Thyroid gland (tissue), 4 donors: ENCODE measurements at regions not wholly inside any gene's neighbourhood (a gene's known extent, or its start where the extent isn't known, plus 50 kb on each side); places are given as distances from the start of the nearest gene placed in this dataset.
"Not testable (repeated sequence)": the region's sequence is repeated elsewhere in the genome, so short reads cannot be mapped to it uniquely, and the experiment has no call there.

ENCODE experiments used
- DNase-seq, 2 donors: peaks; one replicate each; pipeline ENCODE4 v3.0.0-alpha.2; 2019
- H3K27ac ChIP-seq, 3 donors: fragments of 200-600 bp; sonication (generic); 1 replicate in 2 of 3; 2 replicates in 1 of 3; pipeline ENCODE4 v1.5.1; 2016 to 2019; ENCODE audit warnings: mild to moderate bottlenecking in 1 of 3, moderate library complexity in 1 of 3
- H3K27me3 ChIP-seq: fragments of 200-600 bp; sonication (generic); one replicate; pipeline ENCODE4 v1.5.1; 2019
- H3K36me3 ChIP-seq, 2 donors: fragments of 200-600 bp; sonication (generic); one replicate each; pipeline ENCODE4 v1.5.1; 2016 to 2019
- H3K4me1 ChIP-seq, 2 donors: fragments of 200-600 bp; sonication (generic); one replicate each; pipeline ENCODE4 v1.5.1; 2017 to 2019
- H3K4me3 ChIP-seq, 3 donors: fragments of 200-600 bp; sonication (generic); replicated peaks in 1 of 3; 1 replicate in 2 of 3; 2 replicates in 1 of 3; pipeline ENCODE4 v1.5.1; 2016; ENCODE audit warnings: mild to moderate bottlenecking in 1 of 3
- H3K9me3 ChIP-seq: fragments of 200-600 bp; sonication (generic); one replicate; pipeline ENCODE4 v1.5.1; 2017
- CTCF ChIP-seq, 6 experiments: fragments of 200-600 bp in 3 of 6; fragments of 450-650 bp in 3 of 6; sonication (generic) in 3 of 6; IDR thresholded peaks; one replicate each; pipeline ENCODE4 v1.5.1; 2016 to 2019; ENCODE audit warnings: antibody characterized with exemption in 6 of 6, mild to moderate bottlenecking in 2 of 6, inconsistent platforms in 1 of 6, moderate library complexity in 1 of 6
- POLR2A ChIP-seq, 2 donors: fragments of 450-650 bp; IDR thresholded peaks; one replicate each; pipeline ENCODE4 v1.6.1; 2017; ENCODE audit warnings: antibody characterized with exemption in 2 of 2, mild to moderate bottlenecking in 2 of 2, moderate library complexity in 1 of 2
- WGBS, 2 donors: methylation state at CpG; one replicate each; pipeline ENCODE4 v1.1.5; 2017; 5-methylcytosine and 5-hydroxymethylcytosine counted together
- intact Hi-C: fragments of 100-400 bp; cut with DNase I; formaldehyde crosslinking; loops from one replicate; pipeline ENCODE4 v1.15.1; 2023

DNA sequence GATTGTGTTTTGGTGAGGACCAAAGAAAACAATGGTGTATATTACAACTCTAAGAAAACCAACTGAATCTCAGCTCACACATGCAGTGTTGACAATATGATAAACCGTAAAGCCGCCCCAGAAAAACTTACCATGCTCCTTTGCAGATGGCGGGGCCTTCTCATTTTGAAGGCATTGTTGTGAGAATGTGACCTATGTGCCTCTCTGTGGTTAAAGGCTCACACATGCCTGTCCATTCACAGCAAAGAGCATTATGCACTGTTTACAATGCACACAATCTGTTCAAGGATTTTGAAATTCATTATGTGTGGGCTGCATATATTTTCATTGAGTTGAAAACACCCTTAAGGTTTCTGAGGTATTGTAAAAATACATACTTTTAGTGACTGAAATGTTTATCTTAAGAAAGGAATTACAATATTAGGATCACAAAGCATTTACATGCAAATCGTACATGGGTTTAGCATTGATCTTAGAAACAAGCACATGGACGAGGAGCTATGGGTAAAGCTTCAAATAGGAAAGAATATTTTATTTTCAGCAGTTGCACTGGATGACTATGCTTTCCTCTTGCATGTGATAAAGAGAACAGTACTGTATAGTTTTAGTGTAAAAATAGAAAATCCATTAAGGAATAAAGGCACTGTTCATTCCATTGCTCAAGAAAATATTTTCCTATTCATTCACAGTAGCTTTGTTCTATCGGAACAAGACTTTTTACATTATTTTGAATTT, 334.3 kb downstream of the ARL4A start:
- intact Hi-C loops, result no loop called here
- no peak overlapping the region for H3K4me3 ChIP-seq
- no peaks in the 10 kb centered on the region for H3K27me3 ChIP-seq
- WGBS, 2 donors, result 81 to 92% methylated on average over 6 of the region's 6 CpGs
- no peak for DNase-seq
- H3K27ac ChIP-seq, result no peak overlapping the region
- TF ChIP-seq CTCF (IDR thresholded peaks at IDR 0.05), result no peak
- no peak for TF ChIP-seq POLR2A (IDR thresholded peaks at IDR 0.05)
- no peaks in the 10 kb centered on the region for H3K36me3 ChIP-seq
- no peaks in the 10 kb centered on the region for H3K9me3 ChIP-seq
- no peaks in the 10 kb centered on the region for H3K4me1 ChIP-seq

DNA sequence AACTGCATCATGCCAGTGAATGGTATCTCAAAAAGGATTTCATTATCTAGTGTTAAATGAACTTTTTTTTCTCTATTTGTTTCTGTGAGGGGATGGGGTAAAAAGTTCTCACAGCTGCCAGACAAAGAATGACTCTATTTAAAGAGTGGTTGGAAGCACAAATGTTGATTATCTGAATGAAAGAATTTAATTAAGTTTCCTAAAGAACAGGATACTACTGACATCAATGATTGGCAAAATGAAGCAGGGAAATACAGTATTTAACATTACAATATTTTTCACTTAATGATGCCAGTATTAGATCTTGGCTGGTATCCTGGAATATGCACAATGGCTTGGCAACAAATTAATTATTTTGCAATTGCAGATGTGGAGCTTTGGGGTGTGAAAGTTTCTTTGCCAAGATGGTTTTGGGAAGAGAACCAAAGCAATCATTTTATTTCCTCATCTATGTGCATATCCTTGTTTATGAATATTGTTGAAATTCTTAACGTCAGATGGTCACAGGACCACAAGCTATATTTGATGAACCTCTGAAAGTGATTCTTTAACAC, 336.8 kb downstream of the ARL4A start:
- TF ChIP-seq CTCF (IDR thresholded peaks at IDR 0.05), result no peak
- TF ChIP-seq POLR2A (IDR thresholded peaks at IDR 0.05), result no peak
- intact Hi-C loops, result no loop called here
- Histone ChIP-seq H3K9me3 (no peaks in the 10 kb centered on the region), H3K4me3 (no peak overlapping the region), H3K27ac (no peak overlapping the region), H3K4me1 (no peaks in the 10 kb centered on the region), H3K36me3 (no peaks in the 10 kb centered on the region), H3K27me3 (no peaks in the 10 kb centered on the region)
- 60 to 76% methylated on average over 1 of the region's 1 CpG for WGBS, 2 donors
- no peak for DNase-seq

- H3K4me1 ChIP-seq, DNase-seq, H3K27ac ChIP-seq, intact Hi-C loops, H3K9me3 ChIP-seq, H3K27me3 ChIP-seq, H3K36me3 ChIP-seq, H3K4me3 ChIP-seq: not testable (repeated sequence)
- 84 to 88% methylated on average over 3 of the region's 3 CpGs for WGBS, 2 donors
These were observed 337.6 kb downstream of the ARL4A start for GRCh38 chr7:13025043-13025442.

- TF ChIP-seq CTCF (IDR thresholded peaks at IDR 0.05), result no peak
- TF ChIP-seq POLR2A (IDR thresholded peaks at IDR 0.05), result no peak
- DNase-seq, result no peak
- H3K4me3 ChIP-seq, result no peak overlapping the region
- no peaks in the 10 kb centered on the region for H3K9me3 ChIP-seq
- no peaks in the 10 kb centered on the region for H3K36me3 ChIP-seq
- no peak overlapping the region for H3K27ac ChIP-seq
- WGBS, 2 donors, result 91 to 93% methylated on average over 2 of the region's 2 CpGs
- intact Hi-C loops, result no loop called here
- no peaks in the 10 kb centered on the region for H3K4me1 ChIP-seq
- no peaks in the 10 kb centered on the region for H3K27me3 ChIP-seq
These were observed 339.9 kb downstream of the ARL4A start for GRCh38 chr7:13027321-13027720.

DNA sequence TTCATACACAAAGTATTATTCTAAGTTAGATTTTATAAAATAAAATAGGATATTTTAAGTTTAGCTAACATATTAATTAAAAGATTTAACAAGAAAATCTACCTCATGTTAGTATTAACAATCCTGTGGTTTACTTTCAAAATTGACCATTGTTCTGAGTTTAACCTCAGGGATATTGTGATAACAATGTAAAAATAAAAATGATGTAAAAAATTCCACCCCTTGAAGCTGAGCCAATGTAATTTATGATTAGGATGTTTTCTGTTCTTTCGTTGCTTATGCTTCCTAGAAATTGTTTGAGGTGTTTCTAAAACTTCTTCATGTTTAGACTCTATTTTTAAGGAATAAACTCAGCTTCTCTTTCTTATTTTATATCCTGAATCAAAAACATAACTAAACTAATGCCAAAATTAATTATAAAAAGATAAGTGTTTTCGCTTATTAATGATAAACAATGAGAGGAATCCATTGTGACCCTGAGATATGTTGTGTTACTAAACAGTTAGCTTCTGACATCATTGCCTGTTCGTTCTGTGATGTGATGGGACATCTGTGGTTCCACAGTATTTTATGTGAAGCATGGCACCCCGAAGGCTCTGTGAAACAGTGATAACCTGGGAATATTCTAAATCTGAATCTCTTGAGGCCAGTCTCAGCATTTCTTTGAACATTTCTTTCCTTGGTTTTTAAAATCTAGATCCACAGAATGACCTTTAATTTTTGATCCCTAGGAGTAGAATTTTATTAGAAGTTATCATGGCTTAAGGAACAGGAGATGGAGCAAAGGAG, 340.8 kb downstream of the ARL4A start:
- Histone ChIP-seq H3K27ac (peak overlapping the region in 1 of 3 donors; percentile 5), H3K4me1 (no peaks in the 10 kb centered on the region), H3K9me3 (no peaks in the 10 kb centered on the region), H3K36me3 (no peaks in the 10 kb centered on the region), H3K27me3 (no peaks in the 10 kb centered on the region), H3K4me3 (no peak overlapping the region)
- TF ChIP-seq POLR2A (IDR thresholded peaks at IDR 0.05), result no peak
- no peak for TF ChIP-seq CTCF (IDR thresholded peaks at IDR 0.05)
- intact Hi-C loops, result no loop called here
- WGBS, 2 donors, result 75 to 77% methylated on average over 4 of the region's 4 CpGs
- no peak for DNase-seq
